ENCODE measurements at regions not wholly inside any gene's neighbourhood (a gene's known extent, or its start where the extent isn't known, plus 50 kb on each side); places are given as distances from the start of the nearest gene placed in this dataset.
"Not testable (repeated sequence)": the region's sequence is repeated elsewhere in the genome, so short reads cannot be mapped to it uniquely, and the experiment has no call there.

- Histone ChIP-seq H3K9me3 (no peaks in the 10 kb centered on the region), H3K4me3 (no peak overlapping the region), H3K27ac (no peak overlapping the region), H3K4me1 (no peaks in the 10 kb centered on the region), H3K36me3 (no peaks in the 10 kb centered on the region), H3K27me3 (no peaks in the 10 kb centered on the region)
- TF ChIP-seq CTCF (IDR thresholded peaks at IDR 0.05 in 4 of 5, conservative IDR thresholded peaks at IDR 0.05 in 1 of 5) (no peak), POLR2A (IDR thresholded peaks at IDR 0.05) (no peak)
- no peak for DNase-seq
- ATAC-seq: no peak
- intact Hi-C loops (cut with DNase I; ENCODE audit: low total_unique reads) (no loop called here), in situ Hi-C loops (cut with MboI; ENCODE audit: low sequenced_read_pairs in 4 of 4) (no loop called here)
These were observed 251.8 kb downstream of the HAPSTR1 start for GRCh38 chr16:9343276-9343675.

- DNase-seq (no peak), ATAC-seq (no peak)
- Histone ChIP-seq H3K27me3 (no peaks in the 10 kb centered on the region), H3K4me1 (no peaks in the 10 kb centered on the region), H3K27ac (no peak overlapping the region), H3K9me3 (no peaks in the 10 kb centered on the region), H3K36me3 (no peaks in the 10 kb centered on the region), H3K4me3 (no peak overlapping the region)
- intact Hi-C loops (cut with DNase I; ENCODE audit: low total_unique reads): no loop called here
- in situ Hi-C loops (cut with MboI; ENCODE audit: low sequenced_read_pairs in 4 of 4): no loop called here
- TF ChIP-seq POLR2A (IDR thresholded peaks at IDR 0.05): no peak
- TF ChIP-seq CTCF (IDR thresholded peaks at IDR 0.05 in 4 of 5, conservative IDR thresholded peaks at IDR 0.05 in 1 of 5): no peak
These were observed 253.1 kb downstream of the HAPSTR1 start for GRCh38 chr16:9344508-9344907.

GRCh38 chr16:9345046-9345445 is 253.6 kb downstream of the HAPSTR1 start:
- in situ Hi-C loops (cut with MboI; ENCODE audit: low sequenced_read_pairs in 4 of 4) (no loop called here), intact Hi-C loops (cut with DNase I; ENCODE audit: low total_unique reads) (no loop called here)
- Histone ChIP-seq H3K27me3 (no peaks in the 10 kb centered on the region), H3K36me3 (no peaks in the 10 kb centered on the region), H3K4me1 (no peaks in the 10 kb centered on the region), H3K27ac (no peak overlapping the region), H3K9me3 (no peaks in the 10 kb centered on the region), H3K4me3 (no peak overlapping the region)
- TF ChIP-seq POLR2A (IDR thresholded peaks at IDR 0.05): no peak
- no peak for TF ChIP-seq CTCF (IDR thresholded peaks at IDR 0.05 in 4 of 5, conservative IDR thresholded peaks at IDR 0.05 in 1 of 5)
- DNase-seq (no peak), ATAC-seq (no peak)

GRCh38 chr16:9345880-9346279 is 254.4 kb downstream of the HAPSTR1 start:
- in situ Hi-C loops (cut with MboI; ENCODE audit: low sequenced_read_pairs in 4 of 4): no loop called here
- Histone ChIP-seq H3K27ac (no peak overlapping the region), H3K4me3 (no peak overlapping the region), H3K36me3 (no peaks in the 10 kb centered on the region), H3K4me1 (no peaks in the 10 kb centered on the region), H3K9me3 (no peaks in the 10 kb centered on the region), H3K27me3 (no peaks in the 10 kb centered on the region)
- ATAC-seq: no peak
- TF ChIP-seq POLR2A (IDR thresholded peaks at IDR 0.05) (no peak), CTCF (IDR thresholded peaks at IDR 0.05 in 4 of 5, conservative IDR thresholded peaks at IDR 0.05 in 1 of 5) (no peak)
- DNase-seq: no peak
- intact Hi-C loops (cut with DNase I; ENCODE audit: low total_unique reads): no loop called here

- no peak for ATAC-seq
These were observed 257.5 kb downstream of the HAPSTR1 start for GRCh38 chr16:9348912-9349311.

GRCh38 chr16:9349373-9349960 is 258.0 kb downstream of the HAPSTR1 start:
- ATAC-seq; DNase-seq; intact Hi-C loops (cut with DNase I; ENCODE audit: low total_unique reads); H3K27me3 ChIP-seq; H3K9me3 ChIP-seq; H3K4me1 ChIP-seq; H3K4me3 ChIP-seq; H3K27ac ChIP-seq; in situ Hi-C loops (cut with MboI; ENCODE audit: low sequenced_read_pairs in 4 of 4); H3K36me3 ChIP-seq: not testable (repeated sequence)

More at GRCh38 chr16:9348912-9349311, 257.5 kb downstream of the HAPSTR1 start:
- Histone ChIP-seq H3K36me3 (no peaks in the 10 kb centered on the region), H3K27ac (no peak overlapping the region), H3K9me3 (no peaks in the 10 kb centered on the region), H3K27me3 (no peaks in the 10 kb centered on the region), H3K4me3 (no peak overlapping the region), H3K4me1 (no peaks in the 10 kb centered on the region)
- intact Hi-C loops (cut with DNase I; ENCODE audit: low total_unique reads): no loop called here
- no peak for DNase-seq
- in situ Hi-C loops (cut with MboI; ENCODE audit: low sequenced_read_pairs in 4 of 4): no loop called here
- TF ChIP-seq POLR2A (IDR thresholded peaks at IDR 0.05) (no peak), CTCF (IDR thresholded peaks at IDR 0.05 in 4 of 5, conservative IDR thresholded peaks at IDR 0.05 in 1 of 5) (no peak)

- DNase-seq; H3K9me3 ChIP-seq; H3K27ac ChIP-seq; H3K4me3 ChIP-seq; intact Hi-C loops (cut with DNase I; ENCODE audit: low total_unique reads); H3K4me1 ChIP-seq; H3K36me3 ChIP-seq; H3K27me3 ChIP-seq; ATAC-seq; in situ Hi-C loops (cut with MboI; ENCODE audit: low sequenced_read_pairs in 4 of 4): not testable (repeated sequence)
These were observed 258.8 kb downstream of the HAPSTR1 start for GRCh38 chr16:9350119-9350799.
